Activated CD8-positive, alpha-beta T cell treated with anti-CD3 and anti-CD28 coated beads for 36 hours (primary cell): ENCODE measurements at regions not wholly inside any gene's neighbourhood (a gene's known extent, or its start where the extent isn't known, plus 50 kb on each side); places are given as distances from the start of the nearest gene placed in this dataset.

Source experiments
- ATAC-seq: fragments of 200-7000 bp; cut with Tn5 transposase; one replicate; pipeline ENCODE4 v1.10.0; 2021; ENCODE audit warnings: mild to moderate bottlenecking, moderate library complexity
- CTCF ChIA-PET: fragments of 350-600 bp; sonication (Branson Sonifier 250); formaldehyde crosslinking; loops from one replicate; lab custom pipeline; 2021; ENCODE audit warnings: antibody characterized with exemption; lab: Charles Lee
- POLR2A ChIA-PET: fragments of 350-600 bp; sonication (Branson Sonifier 250); formaldehyde crosslinking; loops from one replicate; lab custom pipeline; 2021; ENCODE audit warnings: antibody characterized with exemption; lab: Charles Lee
- DNase-seq: peaks from one replicate; pipeline ENCODE4 v3.0.0-alpha.2; 2020
- H3K27ac Mint-ChIP-seq: one replicate; pipeline ENCODE4 v1.8.0; 2021; ENCODE audit warnings: mild to moderate bottlenecking, mixed read lengths
- H3K27me3 Mint-ChIP-seq: one replicate; pipeline ENCODE4 v1.8.0; 2021; ENCODE audit warnings: mixed read lengths
- H3K36me3 Mint-ChIP-seq: one replicate; pipeline ENCODE4 v1.8.0; 2021; ENCODE audit warnings: low read depth, mixed read lengths
- H3K4me1 Mint-ChIP-seq: one replicate; pipeline ENCODE4 v1.8.0; 2021; ENCODE audit warnings: low read depth, mixed read lengths
- H3K4me3 Mint-ChIP-seq: one replicate; pipeline ENCODE4 v1.8.0; 2021; ENCODE audit warnings: mild to moderate bottlenecking, moderate library complexity, mixed read lengths
- H3K9me3 Mint-ChIP-seq: one replicate; pipeline ENCODE4 v1.8.0; 2021; ENCODE audit warnings: mixed read lengths
- intact Hi-C: fragments of 100-400 bp; cut with micrococcal nuclease; formaldehyde crosslinking; loops from one replicate; pipeline ENCODE4 v1.10.0; 2022
- TF ChIP-seq, protein P1 (sequence below): fragments of 200-600 bp; IDR thresholded peaks from one replicate; pipeline ENCODE4 v1.8.0; 2022; ENCODE audit warnings: antibody characterized with exemption, mild to moderate bottlenecking

DNA sequence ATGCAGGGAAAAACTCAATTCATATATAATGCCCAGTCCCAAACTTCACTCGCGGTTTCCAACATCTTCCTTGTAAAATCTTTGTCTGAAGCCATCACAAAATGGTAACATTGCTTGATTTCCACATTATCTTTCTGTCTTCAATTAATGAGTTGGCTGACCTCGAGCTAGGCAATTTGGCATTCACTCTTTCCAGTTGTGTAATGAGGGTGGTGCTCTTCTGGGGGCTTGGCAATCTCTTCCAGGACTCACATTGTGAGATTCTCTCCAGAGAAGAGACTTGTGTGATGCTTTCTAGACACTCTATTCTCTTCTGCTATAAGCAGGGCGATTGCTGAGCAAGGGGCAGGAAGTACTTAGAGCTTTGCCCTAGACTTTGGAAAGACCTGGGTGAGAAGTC is 179.5 kb downstream of the JCAD start:
- no peaks in the 10 kb centered on the region for H3K9me3 Mint-ChIP-seq
- no peak overlapping the region for H3K27ac Mint-ChIP-seq
- ATAC-seq (no peak), DNase-seq (no peak)
- intact Hi-C loops = no loop called here
- peaks cover 9% of the 10 kb centered on the region for H3K27me3 Mint-ChIP-seq
- TF ChIP-seq, protein P1, sequence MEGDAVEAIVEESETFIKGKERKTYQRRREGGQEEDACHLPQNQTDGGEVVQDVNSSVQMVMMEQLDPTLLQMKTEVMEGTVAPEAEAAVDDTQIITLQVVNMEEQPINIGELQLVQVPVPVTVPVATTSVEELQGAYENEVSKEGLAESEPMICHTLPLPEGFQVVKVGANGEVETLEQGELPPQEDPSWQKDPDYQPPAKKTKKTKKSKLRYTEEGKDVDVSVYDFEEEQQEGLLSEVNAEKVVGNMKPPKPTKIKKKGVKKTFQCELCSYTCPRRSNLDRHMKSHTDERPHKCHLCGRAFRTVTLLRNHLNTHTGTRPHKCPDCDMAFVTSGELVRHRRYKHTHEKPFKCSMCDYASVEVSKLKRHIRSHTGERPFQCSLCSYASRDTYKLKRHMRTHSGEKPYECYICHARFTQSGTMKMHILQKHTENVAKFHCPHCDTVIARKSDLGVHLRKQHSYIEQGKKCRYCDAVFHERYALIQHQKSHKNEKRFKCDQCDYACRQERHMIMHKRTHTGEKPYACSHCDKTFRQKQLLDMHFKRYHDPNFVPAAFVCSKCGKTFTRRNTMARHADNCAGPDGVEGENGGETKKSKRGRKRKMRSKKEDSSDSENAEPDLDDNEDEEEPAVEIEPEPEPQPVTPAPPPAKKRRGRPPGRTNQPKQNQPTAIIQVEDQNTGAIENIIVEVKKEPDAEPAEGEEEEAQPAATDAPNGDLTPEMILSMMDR = no peak
- ChIA-PET POLR2A (no interaction called here), CTCF (no interaction called here)
- no peak overlapping the region for H3K4me3 Mint-ChIP-seq
- no peaks in the 10 kb centered on the region for H3K4me1 Mint-ChIP-seq
- no peaks in the 10 kb centered on the region for H3K36me3 Mint-ChIP-seq

GRCh38 chr10:29878492-29878891 is 180.9 kb downstream of the JCAD start:
- no peaks in the 10 kb centered on the region for H3K36me3 Mint-ChIP-seq
- no peak for ATAC-seq
- TF ChIP-seq, protein P1 = no peak
- H3K27me3 Mint-ChIP-seq = peaks cover 9% of the 10 kb centered on the region
- no peak overlapping the region for H3K27ac Mint-ChIP-seq
- CTCF ChIA-PET = no interaction called here
- H3K4me3 Mint-ChIP-seq = no peak overlapping the region
- intact Hi-C loops = no loop called here
- H3K9me3 Mint-ChIP-seq = no peaks in the 10 kb centered on the region
- H3K4me1 Mint-ChIP-seq = no peaks in the 10 kb centered on the region
- POLR2A ChIA-PET = no interaction called here
- no peak for DNase-seq

DNA sequence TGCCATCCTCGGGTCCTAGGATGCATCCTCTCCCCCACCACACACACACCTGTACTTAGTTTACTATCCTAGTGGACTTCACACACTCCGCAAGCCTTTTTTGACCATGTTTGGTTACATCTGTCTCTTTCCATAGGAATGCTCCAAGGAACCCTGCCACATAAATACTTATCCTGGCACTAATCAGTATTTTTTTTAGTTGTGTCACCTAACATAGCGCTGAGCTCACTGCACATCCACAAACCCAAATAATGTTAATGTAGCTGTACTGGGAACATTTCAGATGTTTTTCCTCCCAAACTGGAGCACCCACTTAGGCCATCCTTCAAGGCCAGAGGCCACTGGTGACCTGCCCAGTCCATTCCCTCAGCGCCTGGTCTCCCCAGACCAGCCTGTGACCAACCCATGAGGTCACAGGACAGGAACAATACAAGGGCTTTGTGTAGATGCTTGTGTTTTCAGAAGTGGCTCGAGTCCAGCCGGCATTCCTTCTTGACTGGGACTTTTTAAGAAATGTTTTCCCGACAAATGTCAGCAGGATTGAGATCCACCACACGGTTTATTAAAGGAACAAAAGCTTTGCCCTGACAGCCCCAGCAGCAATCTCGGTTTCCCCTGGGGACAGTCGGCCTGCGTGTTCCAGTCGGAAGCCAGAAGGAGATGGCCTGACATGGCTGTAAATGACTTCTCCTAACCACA is 181.4 kb downstream of the JCAD start:
- ChIA-PET POLR2A (no interaction called here), CTCF (no interaction called here)
- Mint-ChIP-seq H3K4me1 (no peaks in the 10 kb centered on the region), H3K9me3 (no peaks in the 10 kb centered on the region), H3K27me3 (peaks cover 9% of the 10 kb centered on the region), H3K27ac (no peak overlapping the region), H3K36me3 (no peaks in the 10 kb centered on the region), H3K4me3 (no peak overlapping the region)
- TF ChIP-seq, protein P1 = no peak
- intact Hi-C loops = no loop called here
- ATAC-seq = no peak
- no peak for DNase-seq

GRCh38 chr10:29876008-29876555 is 183.3 kb downstream of the JCAD start:
- peaks cover 9% of the 10 kb centered on the region for H3K27me3 Mint-ChIP-seq
- DNase-seq (no peak), ATAC-seq (no peak)
- no peaks in the 10 kb centered on the region for H3K4me1 Mint-ChIP-seq
- ChIA-PET POLR2A (no interaction called here), CTCF (no interaction called here)
- no peaks in the 10 kb centered on the region for H3K36me3 Mint-ChIP-seq
- intact Hi-C loops = no loop called here
- H3K4me3 Mint-ChIP-seq = no peak overlapping the region
- TF ChIP-seq, protein P1 = no peak
- H3K27ac Mint-ChIP-seq = no peak overlapping the region
- H3K9me3 Mint-ChIP-seq = no peaks in the 10 kb centered on the region

DNA sequence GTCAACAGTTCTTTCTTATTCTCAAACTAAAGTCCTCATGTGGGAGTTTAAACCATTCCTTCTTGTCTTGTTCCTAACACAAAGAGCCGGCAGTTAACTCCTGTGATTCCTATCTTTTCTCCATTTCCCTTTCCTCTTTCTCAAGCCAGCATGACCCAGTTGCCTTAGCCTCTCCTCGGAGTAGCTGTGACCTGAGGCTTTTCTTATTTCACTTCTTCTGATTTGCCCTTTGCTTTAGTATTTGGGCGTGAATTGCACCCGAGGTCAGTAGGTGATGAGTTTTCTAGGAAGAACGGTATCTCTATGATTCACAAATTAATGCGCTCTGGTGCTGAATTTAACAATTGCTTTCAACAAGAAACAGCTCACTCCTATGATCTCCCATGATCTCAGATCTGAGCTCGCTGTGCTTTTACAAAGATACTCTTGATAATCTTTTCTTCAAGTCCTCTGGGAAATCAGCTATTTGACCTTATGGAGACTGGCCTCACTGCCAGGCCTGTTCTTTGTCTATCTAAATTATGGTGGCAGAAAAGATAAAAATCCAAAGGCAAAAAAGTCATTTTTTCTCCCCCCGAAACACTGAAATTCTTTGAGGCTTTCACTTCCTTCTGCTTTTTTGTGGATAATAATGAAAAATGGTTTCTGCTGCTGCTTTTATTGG is 184.6 kb downstream of the JCAD start:
- Mint-ChIP-seq H3K27ac (no peak overlapping the region), H3K4me1 (no peaks in the 10 kb centered on the region), H3K27me3 (peaks cover 9% of the 10 kb centered on the region), H3K4me3 (no peak overlapping the region), H3K9me3 (no peaks in the 10 kb centered on the region), H3K36me3 (no peaks in the 10 kb centered on the region)
- ChIA-PET POLR2A (no interaction called here), CTCF (no interaction called here)
- intact Hi-C loops = no loop called here
- TF ChIP-seq, protein P1 = no peak
- ATAC-seq (no peak), DNase-seq (no peak)
